Hindlimb muscle (tissue), 1 donor: ENCODE measurements at regions not wholly inside any gene's neighbourhood (a gene's known extent, or its start where the extent isn't known, plus 50 kb on each side); places are given as distances from the start of the nearest gene placed in this dataset.
"Not testable (repeated sequence)": the region's sequence is repeated elsewhere in the genome, so short reads cannot be mapped to it uniquely, and the experiment has no call there.

Experiments used
- DNase-seq: peaks from one replicate; pipeline ENCODE4 v3.0.0-alpha.2; 2013

DNA sequence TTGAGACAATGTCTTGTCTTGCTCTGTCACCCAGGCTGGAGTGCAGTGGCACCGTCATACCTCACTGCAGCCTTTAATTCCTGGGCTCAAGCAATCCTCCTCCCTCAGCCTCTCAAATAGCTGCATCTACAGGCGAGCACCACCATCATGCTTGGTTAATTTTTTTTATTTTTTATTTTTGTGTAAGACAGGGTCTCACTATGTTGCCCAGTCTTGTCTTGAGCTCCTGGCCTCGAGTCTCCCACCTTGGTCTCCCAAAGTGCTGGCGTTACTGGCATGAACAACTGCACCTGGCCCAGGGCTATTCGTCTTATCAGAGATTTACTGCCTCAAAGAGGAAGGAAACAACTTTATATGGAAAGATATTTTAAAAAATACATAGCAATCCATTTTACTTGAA lies 102.8 kb upstream of the NUPR2 start:
- DNase-seq = no peak

DNA sequence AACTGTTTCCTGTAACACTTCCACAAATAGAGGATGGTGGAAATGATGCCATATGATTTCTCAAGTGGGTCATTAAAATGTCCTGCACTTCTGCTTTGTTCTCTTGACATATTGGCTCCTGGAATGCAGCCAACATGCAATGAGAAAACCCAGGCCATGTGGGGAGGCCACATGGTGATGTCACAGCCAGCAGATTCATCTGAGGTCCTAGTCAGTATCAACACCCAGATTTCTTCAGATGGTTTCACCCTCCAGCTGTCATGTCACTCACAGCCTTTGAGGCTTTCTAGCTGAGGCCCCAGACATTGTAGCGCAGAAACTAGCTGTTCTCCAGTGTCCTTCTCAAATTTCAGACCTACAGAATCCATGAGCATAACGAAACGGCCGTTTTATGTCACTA lies 102.3 kb upstream of the NUPR2 start:
- no peak for DNase-seq

DNA sequence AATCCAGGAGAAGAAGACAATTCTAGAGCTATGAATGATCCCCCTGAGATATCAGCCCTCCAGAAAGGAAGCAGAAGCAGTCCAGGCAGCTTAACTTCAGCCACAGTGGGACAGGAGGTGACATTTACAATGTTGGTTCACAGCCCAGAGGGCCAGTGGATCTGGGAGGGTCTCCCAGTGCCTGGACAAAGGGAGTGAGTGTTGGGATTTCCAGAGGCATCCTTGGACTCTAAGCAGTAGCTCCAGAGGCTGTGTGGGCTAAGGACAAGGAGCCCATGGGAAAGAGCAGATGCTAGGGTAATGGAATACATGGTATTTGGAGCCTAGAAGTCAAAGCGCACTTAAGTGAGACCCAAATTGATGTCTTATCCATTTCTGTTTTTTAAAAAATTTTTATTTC lies 97.4 kb upstream of the NUPR2 start:
- no peak for DNase-seq

DNA sequence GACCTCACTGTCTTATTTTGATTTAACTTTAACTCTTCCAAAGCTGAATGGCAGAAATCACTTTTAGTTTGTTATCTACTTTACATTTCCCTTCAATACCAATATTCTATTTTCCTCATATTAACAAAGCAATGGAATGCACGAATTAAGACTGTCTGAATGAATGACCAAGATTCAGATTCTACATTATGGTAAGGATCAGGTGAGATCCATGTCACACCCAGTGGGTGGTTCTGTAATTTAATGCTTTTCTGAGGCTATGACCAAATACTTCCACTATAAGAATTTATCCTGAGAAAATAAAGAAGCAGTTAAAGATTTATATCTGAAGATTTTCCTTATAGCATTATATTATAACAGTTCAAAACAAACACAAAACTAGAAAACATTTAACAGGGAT lies 90.2 kb upstream of the NUPR2 start:
- no peak for DNase-seq

GRCh38 chr7:56199639-56200038 lies 83.4 kb upstream of the NUPR2 start:
- DNase-seq = no peak

DNA sequence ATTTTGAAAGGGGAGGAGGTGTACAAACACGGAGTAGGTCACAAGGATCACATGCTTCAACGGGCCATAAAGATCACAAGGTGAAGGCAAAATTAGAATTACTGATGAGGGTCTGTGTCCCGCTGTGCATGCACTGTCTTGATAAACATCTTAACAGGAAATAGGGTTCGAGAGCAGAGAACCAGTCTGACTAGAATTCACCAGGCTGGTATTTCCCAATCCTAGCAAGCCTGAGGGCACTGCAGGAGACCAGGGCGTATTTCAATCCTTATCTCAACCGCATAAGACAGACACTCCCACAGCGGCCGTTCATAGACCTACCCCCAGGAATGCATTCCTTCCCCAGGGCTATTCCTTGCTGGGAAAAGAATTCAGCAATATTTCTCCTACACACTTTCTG lies 80.0 kb upstream of the NUPR2 start:
- not testable (repeated sequence) for DNase-seq

DNA sequence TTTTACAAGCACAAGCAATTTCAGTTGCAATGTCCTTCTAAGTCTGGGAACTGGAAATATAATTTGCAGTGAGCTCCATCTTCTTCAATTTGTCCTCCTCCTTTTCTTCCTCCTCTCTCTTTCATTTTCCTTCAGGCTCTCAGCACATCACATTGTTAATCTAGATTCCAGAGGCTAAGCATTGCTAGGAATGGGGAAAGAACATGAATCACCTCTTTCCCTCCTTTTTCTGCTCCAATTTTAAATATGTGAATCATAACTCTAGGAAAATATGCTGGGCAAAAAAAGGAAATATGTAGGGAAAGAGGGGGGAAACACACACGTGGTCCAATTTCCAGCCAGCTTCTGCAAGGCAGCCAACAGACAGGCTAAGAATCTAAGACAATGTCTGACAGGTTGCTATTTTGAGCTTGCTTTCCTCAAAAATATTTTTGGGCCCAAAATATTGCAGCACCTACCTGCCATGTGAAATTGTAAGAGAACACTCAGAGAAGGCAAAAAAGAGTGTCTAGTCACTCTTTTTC lies 72.7 kb upstream of the NUPR2 start:
- no peak for DNase-seq

- DNase-seq = no peak
Measured at GRCh38 chr7:56188376-56188775, 72.2 kb upstream of the NUPR2 start.

DNA sequence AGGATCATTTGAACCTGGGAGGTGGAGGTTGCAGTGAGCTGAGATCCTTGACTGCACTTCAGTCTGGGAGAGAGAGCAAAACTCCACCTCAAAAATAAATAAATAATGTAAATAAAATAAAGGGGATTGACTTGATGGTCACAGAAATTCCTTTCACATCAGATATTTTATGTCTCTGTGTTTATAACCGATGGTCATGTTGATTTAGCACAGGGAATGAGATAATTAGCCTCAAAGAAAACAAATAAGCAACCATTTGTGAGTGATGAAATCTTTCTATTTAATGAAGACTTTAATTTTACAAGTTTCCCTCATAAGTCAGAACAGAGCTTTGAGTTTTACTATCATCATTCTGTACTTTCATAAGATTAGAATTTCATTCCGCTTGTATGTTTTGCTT lies 64.8 kb upstream of the NUPR2 start:
- no peak for DNase-seq

DNA sequence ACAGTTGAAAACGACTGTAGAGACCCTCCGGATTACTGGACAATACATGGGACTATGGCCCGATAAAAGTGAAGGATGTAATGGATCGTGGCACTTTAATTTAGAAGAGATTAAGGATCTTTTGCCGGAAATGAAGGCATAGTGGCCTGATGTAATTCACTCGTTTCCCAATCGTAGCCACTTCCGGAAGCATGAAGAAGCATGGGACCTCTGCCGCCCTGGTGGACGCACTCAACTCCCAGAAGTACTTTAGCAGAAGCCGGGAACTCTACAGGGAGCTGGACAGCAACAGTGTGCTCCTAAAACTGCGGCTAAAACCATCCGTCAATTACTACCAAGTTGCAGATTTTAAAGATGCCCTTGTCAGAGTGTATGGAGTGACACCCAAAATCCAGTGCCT lies 59.6 kb upstream of the NUPR2 start:
- DNase-seq = no peak

GRCh38 chr7:56174875-56175760 lies 58.9 kb upstream of the NUPR2 start:
- DNase-seq = no peak

DNA sequence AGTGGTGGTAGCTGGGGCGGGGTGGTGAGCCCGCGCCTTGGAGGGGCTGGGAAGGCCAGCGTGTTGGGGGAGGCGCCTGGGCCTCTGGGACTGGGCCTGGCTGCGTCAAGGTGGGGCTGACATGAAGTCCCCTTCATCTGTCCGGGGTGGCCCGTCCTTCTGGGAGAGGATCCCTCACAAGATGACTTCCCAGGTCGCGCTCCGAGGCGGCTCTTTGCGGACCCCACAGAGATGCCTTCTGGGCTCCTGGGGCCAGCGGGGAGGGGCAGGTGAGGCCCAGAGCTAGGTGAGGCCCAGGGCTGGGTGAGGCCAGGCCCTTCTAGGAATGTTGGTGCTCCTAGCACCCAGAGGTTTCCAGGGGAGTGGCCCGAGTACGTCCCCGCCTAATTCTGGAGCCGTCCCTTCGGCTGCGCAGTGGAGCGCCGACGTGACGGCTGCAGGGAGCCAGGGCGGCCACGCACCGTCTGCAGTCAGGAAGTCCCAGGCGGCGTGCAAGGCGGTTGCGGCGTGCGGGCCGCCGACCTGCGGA lies 58.2 kb upstream of the NUPR2 start:
- DNase-seq = no peak
